Liver (tissue), 8 donors: ENCODE measurements at regions not wholly inside any gene's neighbourhood (a gene's known extent, or its start where the extent isn't known, plus 50 kb on each side); places are given as distances from the start of the nearest gene placed in this dataset.

ENCODE experiments used
- DNase-seq: peaks from one replicate; pipeline ENCODE4 v3.0.0-alpha.2; 2017; ENCODE audit warnings: low spot score
- H3K27ac ChIP-seq, 2 donors: one replicate each; pipeline ENCODE4 v1.7.0; 2013; ENCODE audit warnings: inconsistent platforms in 2 of 2, low read length in 2 of 2, control low read depth in 1 of 2, low read depth in 1 of 2, mild to moderate bottlenecking in 1 of 2
- H3K27me3 ChIP-seq, 4 donors: one replicate each; pipeline versions ENCODE4 v1.6.1 to v1.7.0; 2013; ENCODE audit warnings: low read length in 3 of 4, inconsistent platforms in 1 of 4, mild to moderate bottlenecking in 1 of 4, moderate library complexity in 1 of 4; ENCODE audit not compliant: control insufficient read depth in 4 of 4, insufficient read depth in 4 of 4
- H3K36me3 ChIP-seq, 4 donors: one replicate each; pipeline versions ENCODE4 v1.6.1 to v1.7.0; 2013; ENCODE audit warnings: low read length in 3 of 4, mild to moderate bottlenecking in 3 of 4, low read depth in 1 of 4, moderate library complexity in 1 of 4; ENCODE audit not compliant: control insufficient read depth in 4 of 4, insufficient read depth in 3 of 4
- H3K4me1 ChIP-seq, 4 donors: one replicate each; pipeline versions ENCODE4 v1.6.1 to v1.7.0; 2013; ENCODE audit warnings: low read length in 3 of 4, mild to moderate bottlenecking in 3 of 4, moderate library complexity in 1 of 4; ENCODE audit not compliant: control insufficient read depth in 4 of 4, insufficient read depth in 4 of 4
- H3K4me3 ChIP-seq, 3 donors: one replicate each; pipeline versions ENCODE4 v1.6.1 to v1.7.0; 2013; ENCODE audit warnings: low read length in 3 of 3, control low read depth in 1 of 3, low read depth in 1 of 3, mild to moderate bottlenecking in 1 of 3
- H3K9ac ChIP-seq, 2 donors: one replicate each; pipeline ENCODE4 v1.7.0; 2013; ENCODE audit warnings: low read length in 2 of 2, mild to moderate bottlenecking in 2 of 2, moderate library complexity in 2 of 2, control low read depth in 1 of 2, low read depth in 1 of 2
- H3K9me3 ChIP-seq, 4 donors: one replicate each; pipeline versions ENCODE4 v1.6.1 to v1.7.0; 2013; ENCODE audit warnings: low read length in 3 of 4; ENCODE audit not compliant: control insufficient read depth in 4 of 4
- EGR1 ChIP-seq, 2 donors: IDR thresholded peaks; 2 replicates each; pipeline ENCODE4 v1.6.1; 2016 to 2018; ENCODE audit warnings: antibody characterized with exemption in 2 of 2, low read depth in 2 of 2
- FOXA1 ChIP-seq: IDR thresholded peaks from 2 replicates; pipeline ENCODE4 v1.6.1; 2016; ENCODE audit warnings: antibody characterized with exemption
- FOXA2 ChIP-seq: IDR thresholded peaks from 2 replicates; pipeline ENCODE4 v1.6.1; 2016; ENCODE audit warnings: antibody characterized with exemption
- GABPA ChIP-seq, 2 donors: IDR thresholded peaks in 1 of 2; conservative IDR thresholded peaks in 1 of 2; 2 replicates each; pipeline ENCODE4 v1.6.1; 2016; ENCODE audit warnings: antibody characterized with exemption in 2 of 2, mild to moderate bottlenecking in 1 of 2, moderate library complexity in 1 of 2
- HNF4A ChIP-seq, 2 donors: conservative IDR thresholded peaks; 2 replicates each; pipeline ENCODE4 v1.6.1; 2016; ENCODE audit warnings: antibody characterized with exemption in 2 of 2, mild to moderate bottlenecking in 2 of 2
- HNF4G ChIP-seq: IDR thresholded peaks from 2 replicates; pipeline ENCODE4 v1.6.1; 2016; ENCODE audit warnings: antibody characterized with exemption
- JUND ChIP-seq, 2 donors: IDR thresholded peaks; 2 replicates each; pipeline ENCODE4 v1.6.1; 2016; ENCODE audit warnings: antibody characterized with exemption in 2 of 2
- NR2F2 ChIP-seq: IDR thresholded peaks from 2 replicates; pipeline ENCODE4 v1.6.1; 2016; ENCODE audit warnings: antibody characterized with exemption
- RAD21 ChIP-seq, 2 donors: IDR thresholded peaks; 2 replicates each; pipeline ENCODE4 v1.6.1; 2016; ENCODE audit warnings: antibody characterized with exemption in 2 of 2, mild to moderate bottlenecking in 2 of 2
- RXRA ChIP-seq, 2 donors: IDR thresholded peaks; 2 replicates each; pipeline ENCODE4 v1.6.1; 2017 to 2018; ENCODE audit warnings: antibody characterized with exemption in 2 of 2, mild to moderate bottlenecking in 1 of 2
- SP1 ChIP-seq: IDR thresholded peaks from 2 replicates; pipeline ENCODE4 v1.6.1; 2018; ENCODE audit warnings: antibody characterized with exemption, mild to moderate bottlenecking
- TAF1 ChIP-seq: conservative IDR thresholded peaks from 2 replicates; pipeline ENCODE4 v1.6.1; 2016; ENCODE audit warnings: antibody characterized with exemption, mild to moderate bottlenecking
- YY1 ChIP-seq: IDR thresholded peaks from 2 replicates; pipeline ENCODE4 v1.6.1; 2016; ENCODE audit warnings: antibody characterized with exemption, mild to moderate bottlenecking
- ZBTB33 ChIP-seq: IDR thresholded peaks from 2 replicates; pipeline ENCODE4 v1.6.1; 2016; ENCODE audit warnings: antibody characterized with exemption
- WGBS: extraction: QIAGEN DNeasy Blood & Tissue Kit; methylation state at CpG from one replicate; pipeline ENCODE4 v1.1.7; 2013; 5-methylcytosine and 5-hydroxymethylcytosine counted together
- TF ChIP-seq, protein P1 (sequence below): IDR thresholded peaks from 2 replicates; pipeline ENCODE4 v1.6.1; 2016; ENCODE audit warnings: antibody characterized with exemption, mild to moderate bottlenecking
- TF ChIP-seq, protein P2 (sequence below): fragments of 150-350 bp; IDR thresholded peaks from 2 replicates; pipeline ENCODE4 v1.5.1; 2017; ENCODE audit warnings: improper control_type of control experiment, low read depth, low read length; ENCODE audit not compliant: missing input control
- TF ChIP-seq, protein P3 (sequence below): IDR thresholded peaks from 2 replicates; pipeline ENCODE4 v1.6.1; 2016; ENCODE audit warnings: antibody characterized with exemption
- TF ChIP-seq, protein P4 (sequence below): IDR thresholded peaks from 2 replicates; pipeline ENCODE4 v1.6.1; 2016; ENCODE audit warnings: antibody characterized with exemption
- donor health status: healthy.
- donor health status: healthy.
- donor health status: healthy.
- donor health status: healthy.
- donor health status: healthy.

DNA sequence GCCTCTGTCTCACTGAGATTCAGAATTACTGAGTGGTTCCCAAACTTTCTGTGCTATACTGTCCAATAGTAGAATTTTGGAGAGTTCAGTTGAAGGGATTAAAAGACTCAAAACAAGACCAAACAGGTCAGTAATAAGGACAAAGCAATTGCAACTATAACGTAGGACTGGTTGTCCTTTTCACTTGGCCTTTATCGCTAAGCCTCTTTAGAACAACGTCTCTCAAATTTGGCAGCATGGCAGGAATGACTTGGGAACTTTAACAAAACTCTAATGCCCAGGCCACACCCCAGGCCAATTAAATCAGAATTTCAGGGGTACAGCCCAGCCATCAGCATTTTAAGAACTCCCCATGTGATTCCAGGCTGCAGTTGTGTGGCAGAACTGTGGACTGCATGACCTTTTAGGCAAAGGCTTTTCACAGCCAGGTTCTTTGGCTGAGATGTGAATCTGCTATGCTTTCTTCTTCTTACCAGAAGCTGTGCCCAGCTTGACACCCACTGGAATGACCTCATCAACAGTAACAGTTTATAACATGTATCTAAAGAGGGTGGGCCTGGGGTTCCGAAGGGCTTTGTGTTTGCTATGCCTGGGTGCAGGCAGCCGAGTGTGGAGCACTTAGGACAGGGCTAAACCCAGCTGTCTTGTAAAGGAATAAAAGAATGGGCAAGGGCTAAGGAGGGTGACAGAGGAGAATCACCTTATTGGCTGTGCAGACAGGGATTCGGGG lies 226.2 kb upstream of the PRICKLE2 start:
- no peak for TF ChIP-seq FOXA2
- TF ChIP-seq, protein P1, sequence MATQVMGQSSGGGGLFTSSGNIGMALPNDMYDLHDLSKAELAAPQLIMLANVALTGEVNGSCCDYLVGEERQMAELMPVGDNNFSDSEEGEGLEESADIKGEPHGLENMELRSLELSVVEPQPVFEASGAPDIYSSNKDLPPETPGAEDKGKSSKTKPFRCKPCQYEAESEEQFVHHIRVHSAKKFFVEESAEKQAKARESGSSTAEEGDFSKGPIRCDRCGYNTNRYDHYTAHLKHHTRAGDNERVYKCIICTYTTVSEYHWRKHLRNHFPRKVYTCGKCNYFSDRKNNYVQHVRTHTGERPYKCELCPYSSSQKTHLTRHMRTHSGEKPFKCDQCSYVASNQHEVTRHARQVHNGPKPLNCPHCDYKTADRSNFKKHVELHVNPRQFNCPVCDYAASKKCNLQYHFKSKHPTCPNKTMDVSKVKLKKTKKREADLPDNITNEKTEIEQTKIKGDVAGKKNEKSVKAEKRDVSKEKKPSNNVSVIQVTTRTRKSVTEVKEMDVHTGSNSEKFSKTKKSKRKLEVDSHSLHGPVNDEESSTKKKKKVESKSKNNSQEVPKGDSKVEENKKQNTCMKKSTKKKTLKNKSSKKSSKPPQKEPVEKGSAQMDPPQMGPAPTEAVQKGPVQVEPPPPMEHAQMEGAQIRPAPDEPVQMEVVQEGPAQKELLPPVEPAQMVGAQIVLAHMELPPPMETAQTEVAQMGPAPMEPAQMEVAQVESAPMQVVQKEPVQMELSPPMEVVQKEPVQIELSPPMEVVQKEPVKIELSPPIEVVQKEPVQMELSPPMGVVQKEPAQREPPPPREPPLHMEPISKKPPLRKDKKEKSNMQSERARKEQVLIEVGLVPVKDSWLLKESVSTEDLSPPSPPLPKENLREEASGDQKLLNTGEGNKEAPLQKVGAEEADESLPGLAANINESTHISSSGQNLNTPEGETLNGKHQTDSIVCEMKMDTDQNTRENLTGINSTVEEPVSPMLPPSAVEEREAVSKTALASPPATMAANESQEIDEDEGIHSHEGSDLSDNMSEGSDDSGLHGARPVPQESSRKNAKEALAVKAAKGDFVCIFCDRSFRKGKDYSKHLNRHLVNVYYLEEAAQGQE = no peak
- TF ChIP-seq, protein P2, sequence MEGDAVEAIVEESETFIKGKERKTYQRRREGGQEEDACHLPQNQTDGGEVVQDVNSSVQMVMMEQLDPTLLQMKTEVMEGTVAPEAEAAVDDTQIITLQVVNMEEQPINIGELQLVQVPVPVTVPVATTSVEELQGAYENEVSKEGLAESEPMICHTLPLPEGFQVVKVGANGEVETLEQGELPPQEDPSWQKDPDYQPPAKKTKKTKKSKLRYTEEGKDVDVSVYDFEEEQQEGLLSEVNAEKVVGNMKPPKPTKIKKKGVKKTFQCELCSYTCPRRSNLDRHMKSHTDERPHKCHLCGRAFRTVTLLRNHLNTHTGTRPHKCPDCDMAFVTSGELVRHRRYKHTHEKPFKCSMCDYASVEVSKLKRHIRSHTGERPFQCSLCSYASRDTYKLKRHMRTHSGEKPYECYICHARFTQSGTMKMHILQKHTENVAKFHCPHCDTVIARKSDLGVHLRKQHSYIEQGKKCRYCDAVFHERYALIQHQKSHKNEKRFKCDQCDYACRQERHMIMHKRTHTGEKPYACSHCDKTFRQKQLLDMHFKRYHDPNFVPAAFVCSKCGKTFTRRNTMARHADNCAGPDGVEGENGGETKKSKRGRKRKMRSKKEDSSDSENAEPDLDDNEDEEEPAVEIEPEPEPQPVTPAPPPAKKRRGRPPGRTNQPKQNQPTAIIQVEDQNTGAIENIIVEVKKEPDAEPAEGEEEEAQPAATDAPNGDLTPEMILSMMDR = no peak
- TF ChIP-seq YY1 = no peak
- TF ChIP-seq JUND (IDR thresholded peaks at IDR 0.05) = no peak
- TF ChIP-seq FOXA1 = no peak
- TF ChIP-seq, protein P3, sequence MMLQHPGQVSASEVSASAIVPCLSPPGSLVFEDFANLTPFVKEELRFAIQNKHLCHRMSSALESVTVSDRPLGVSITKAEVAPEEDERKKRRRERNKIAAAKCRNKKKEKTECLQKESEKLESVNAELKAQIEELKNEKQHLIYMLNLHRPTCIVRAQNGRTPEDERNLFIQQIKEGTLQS = no peak
- no peak for TF ChIP-seq EGR1 (IDR thresholded peaks at IDR 0.05; ENCODE audit: low read depth in 2 of 2)
- no peak for TF ChIP-seq TAF1
- no peak for TF ChIP-seq HNF4A (conservative IDR thresholded peaks at IDR 0.05)
- no peak for TF ChIP-seq RXRA (IDR thresholded peaks at IDR 0.05)
- TF ChIP-seq ZBTB33 = no peak
- no peak for TF ChIP-seq SP1
- TF ChIP-seq HNF4G = no peak
- TF ChIP-seq RAD21 (IDR thresholded peaks at IDR 0.05) = no peak
- no peak for TF ChIP-seq GABPA (IDR thresholded peaks at IDR 0.05 in 1 of 2, conservative IDR thresholded peaks at IDR 0.05 in 1 of 2)
- TF ChIP-seq NR2F2 = no peak
- TF ChIP-seq, protein P4, sequence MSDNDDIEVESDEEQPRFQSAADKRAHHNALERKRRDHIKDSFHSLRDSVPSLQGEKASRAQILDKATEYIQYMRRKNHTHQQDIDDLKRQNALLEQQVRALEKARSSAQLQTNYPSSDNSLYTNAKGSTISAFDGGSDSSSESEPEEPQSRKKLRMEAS = no peak
- Histone ChIP-seq H3K4me1 (no peaks in the 10 kb centered on the region), H3K9ac (no peak overlapping the region), H3K27ac (no peak overlapping the region), H3K36me3 (no peaks in the 10 kb centered on the region), H3K9me3 (no peaks in the 10 kb centered on the region), H3K4me3 (no peak overlapping the region), H3K27me3 (peaks cover 0 to 7% (median under 1%) of the 10 kb centered on the region in 4 donors)
- DNase-seq = no peak
- WGBS = 92% methylated on average over 6 of the region's 6 CpGs
